Activated CD8-positive, alpha-beta memory T cell treated with anti-CD3 and anti-CD28 coated beads for 48 hours (primary cell): ENCODE measurements at regions not wholly inside any gene's neighbourhood (a gene's known extent, or its start where the extent isn't known, plus 50 kb on each side); places are given as distances from the start of the nearest gene placed in this dataset.
"Not testable (repeated sequence)": the region's sequence is repeated elsewhere in the genome, so short reads cannot be mapped to it uniquely, and the experiment has no call there.

Source experiments
- DNase-seq, 3 experiments: peaks; one replicate each; pipeline ENCODE4 v3.0.0-alpha.2; 2020; ENCODE audit warnings: low read depth in 2 of 3, low spot score in 2 of 3

GRCh38 chr12:32010631-32011336 is 51.6 kb downstream of the RESF1 start:
- no peak for DNase-seq

DNA sequence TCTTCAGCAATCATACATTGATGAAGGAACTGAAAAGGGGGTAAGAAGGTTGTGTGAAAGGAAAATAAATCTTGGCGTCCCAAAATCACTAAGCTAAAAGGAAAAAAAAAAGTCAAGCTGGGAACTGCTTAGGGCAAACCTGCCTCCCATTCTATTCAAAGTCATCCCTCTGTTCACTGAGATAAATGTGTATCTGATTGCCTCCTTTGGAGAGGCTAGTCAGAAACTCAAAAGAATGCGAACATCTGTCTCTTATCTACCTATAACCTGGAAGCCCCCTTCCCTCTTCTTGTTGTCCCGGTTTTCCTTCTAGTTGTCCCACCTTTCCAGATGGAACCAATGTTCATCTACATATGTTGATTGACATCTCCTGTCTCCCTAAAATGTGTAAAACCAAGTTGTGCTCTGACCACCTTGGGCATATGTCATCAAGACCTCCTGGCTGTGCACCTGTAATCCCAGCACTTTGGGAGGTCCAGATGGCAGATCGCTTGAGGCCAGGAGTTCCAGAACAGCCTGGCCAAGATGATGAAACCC is 53.1 kb downstream of the RESF1 start:
- no peak for DNase-seq

DNA sequence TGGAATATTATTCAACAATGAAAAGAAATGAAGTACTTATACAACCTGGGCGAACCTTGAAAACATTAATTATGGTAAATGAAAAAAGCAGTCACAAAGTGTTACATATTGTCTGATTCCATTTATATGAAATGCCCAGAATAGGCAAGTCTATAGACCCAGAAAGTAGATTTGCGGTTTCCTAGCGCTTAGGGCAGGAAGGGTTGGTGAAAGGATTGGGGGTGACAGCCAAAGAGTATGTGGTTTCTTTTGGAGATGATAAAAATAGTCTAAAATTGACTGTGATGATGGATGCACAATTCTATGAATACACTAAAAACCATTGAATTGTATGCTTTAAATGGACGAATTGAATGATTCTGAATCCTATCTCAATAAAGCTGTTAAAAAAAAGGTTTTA is 55.8 kb downstream of the RESF1 start:
- DNase-seq = no peak

GRCh38 chr12:32016680-32017482 is 57.7 kb downstream of the RESF1 start:
- no peak for DNase-seq

- DNase-seq = no peak
Measured at GRCh38 chr12:32021346-32021773, 62.1 kb downstream of the RESF1 start.

DNA sequence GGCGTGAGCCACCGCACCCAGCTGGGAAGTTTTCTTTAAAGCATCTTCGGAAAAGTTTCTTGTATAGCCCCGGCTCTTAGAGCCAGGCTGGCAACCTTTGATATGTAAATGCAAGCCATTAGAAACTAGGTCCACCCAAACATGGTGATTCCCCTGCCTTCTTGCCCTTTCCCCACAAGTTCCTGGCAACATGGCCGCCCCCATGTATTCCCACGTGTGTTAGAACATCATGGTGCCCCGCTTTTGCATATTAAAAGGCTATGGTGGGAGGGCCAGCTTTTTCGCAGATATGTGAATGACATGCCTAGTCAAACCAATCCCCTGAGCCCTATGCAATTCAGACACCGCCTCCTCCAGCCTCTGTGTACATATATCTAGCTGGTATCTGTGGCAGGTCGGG is 63.2 kb downstream of the RESF1 start:
- DNase-seq = not testable (repeated sequence)

- not testable (repeated sequence) for DNase-seq
Measured at GRCh38 chr12:32023861-32024260, 64.6 kb downstream of the RESF1 start.

GRCh38 chr12:32024884-32025592 is 65.8 kb downstream of the RESF1 start:
- DNase-seq = no peak

- DNase-seq = peak in 2 of 3 experiments; percentile 1 to 7
Measured at GRCh38 chr12:32025906-32026305, 66.7 kb downstream of the RESF1 start.

- no peak for DNase-seq
Measured at GRCh38 chr12:32027684-32028365, 68.6 kb downstream of the RESF1 start.

GRCh38 chr12:32030151-32030550 is 70.9 kb downstream of the RESF1 start:
- DNase-seq = no peak

GRCh38 chr12:32030676-32031075 is 71.5 kb downstream of the RESF1 start:
- DNase-seq = no peak

GRCh38 chr12:32031109-32031508 is 71.9 kb downstream of the RESF1 start:
- no peak for DNase-seq

DNA sequence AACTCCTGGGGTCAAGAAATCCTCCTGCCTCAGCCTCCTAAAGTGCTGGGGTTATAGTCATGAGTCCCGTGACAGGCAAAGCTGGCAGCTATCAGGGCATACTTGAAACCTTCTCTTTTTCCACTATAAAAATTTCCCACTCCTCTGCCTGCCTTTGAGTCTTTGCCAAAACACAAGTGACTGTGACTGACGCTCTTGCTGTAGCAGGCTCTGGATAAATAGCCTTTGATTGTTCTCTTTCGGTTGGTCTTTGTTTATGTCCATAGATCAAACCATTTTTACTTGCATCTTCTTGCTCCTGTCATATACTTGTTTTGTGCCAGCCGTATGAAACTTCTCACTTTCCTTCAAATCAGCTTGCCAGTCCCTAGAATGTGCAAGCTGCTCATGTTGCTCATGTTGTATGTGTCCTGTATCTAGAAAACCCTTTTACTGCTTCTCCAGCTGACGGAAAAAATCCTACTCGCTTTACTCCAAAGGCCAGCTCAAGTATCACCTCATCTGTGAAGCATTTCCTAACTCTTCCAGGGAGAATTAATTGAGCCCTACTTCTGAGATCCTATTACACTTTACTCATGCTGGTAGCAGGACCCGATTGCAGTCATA is 73.1 kb downstream of the RESF1 start:
- DNase-seq = no peak

DNA sequence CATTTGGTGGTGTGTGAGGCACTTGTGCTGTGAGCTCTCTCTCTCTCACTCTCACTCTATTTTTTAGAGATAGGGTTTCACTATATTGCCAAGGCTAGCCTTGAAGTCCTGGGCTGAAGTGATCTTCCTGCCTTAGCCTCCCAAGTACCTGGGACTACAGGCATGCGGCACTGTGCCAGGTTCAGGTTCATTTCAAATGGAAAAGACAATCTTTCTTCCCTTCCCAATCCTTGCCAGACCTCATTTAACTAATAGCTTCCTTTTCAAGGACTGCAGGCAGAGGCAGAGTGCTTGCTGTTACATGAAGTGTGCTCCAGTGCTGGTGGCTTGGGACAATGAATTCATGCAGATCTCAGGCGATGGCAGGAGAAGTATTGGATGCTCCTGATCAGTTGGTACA is 73.2 kb upstream of the BICD1 start:
- no peak for DNase-seq

- DNase-seq = no peak
Measured at GRCh38 chr12:32034045-32034444, 72.6 kb upstream of the BICD1 start.

- DNase-seq = no peak
Measured at GRCh38 chr12:32036477-32037263, 70.0 kb upstream of the BICD1 start.

- DNase-seq = no peak
Measured at GRCh38 chr12:32039347-32039746, 67.3 kb upstream of the BICD1 start.

DNA sequence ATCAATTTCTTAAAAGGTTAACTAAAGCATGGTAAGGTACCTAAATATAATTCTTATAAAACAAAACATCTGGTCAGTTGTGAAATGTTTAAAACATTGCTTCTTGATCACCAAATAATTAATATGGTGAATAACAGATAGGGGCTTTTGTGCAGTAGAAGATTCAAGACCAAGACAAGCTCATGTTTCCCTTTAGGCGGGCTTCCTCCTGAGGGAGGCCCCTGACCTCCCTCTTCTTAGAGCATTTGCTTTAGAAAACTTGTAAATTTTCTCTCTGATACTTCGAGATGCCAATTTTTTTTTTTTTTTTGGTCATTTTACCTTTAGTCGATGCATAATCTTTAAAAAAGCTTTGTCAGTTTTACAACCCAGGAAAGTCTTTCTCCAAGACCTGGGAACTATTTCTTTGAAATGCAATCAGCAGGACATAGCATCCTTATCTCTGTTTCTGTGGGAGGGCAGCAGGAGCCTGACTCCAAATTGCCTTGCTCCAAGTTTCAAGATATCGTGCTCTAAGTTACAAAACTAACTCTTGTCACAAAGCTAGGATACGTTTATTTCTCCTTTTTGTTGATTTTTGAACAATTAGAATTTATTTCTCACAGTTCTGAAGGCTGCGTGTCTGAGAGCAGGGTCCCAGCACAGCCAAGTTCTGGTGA is 66.6 kb upstream of the BICD1 start:
- no peak for DNase-seq
